SK-N-MC (cell line): ENCODE measurements at regions not wholly inside any gene's neighbourhood (a gene's known extent, or its start where the extent isn't known, plus 50 kb on each side); places are given as distances from the start of the nearest gene placed in this dataset.

Experiments used
- EZH2 ChIP-seq: fragments of 200-600 bp; sonication (generic); IDR thresholded peaks from one replicate; pipeline ENCODE4 v1.6.1; 2017; ENCODE audit warnings: antibody characterized with exemption
- FOXP2 ChIP-seq: optimal IDR thresholded peaks from 2 replicates; pipeline ENCODE3; 2011; ENCODE audit warnings: mild to moderate bottlenecking, moderate library complexity; ENCODE audit not compliant: insufficient read depth; ENCODE audit errors: extremely low read length, control extremely low read depth
- POLR2AphosphoS5 ChIP-seq: IDR thresholded peaks from 2 replicates; pipeline ENCODE4 v1.6.1; 2012; ENCODE audit warnings: mild to moderate bottlenecking, low read depth, low read length, borderline replicate concordance

- TF ChIP-seq POLR2AphosphoS5 (no peak), EZH2 (no peak), FOXP2 (no peak)
Measured at GRCh38 chr19:30158893-30159245, 213.3 kb upstream of the ZNF536 start.
